Epidermal melanocyte (primary cell): ENCODE measurements at regions not wholly inside any gene's neighbourhood (a gene's known extent, or its start where the extent isn't known, plus 50 kb on each side); places are given as distances from the start of the nearest gene placed in this dataset.

Experiments used
- DNase-seq: peaks from one replicate; pipeline ENCODE4 v3.0.0; 2011; ENCODE audit warnings: low spot score; ENCODE audit not compliant: insufficient read length

DNA sequence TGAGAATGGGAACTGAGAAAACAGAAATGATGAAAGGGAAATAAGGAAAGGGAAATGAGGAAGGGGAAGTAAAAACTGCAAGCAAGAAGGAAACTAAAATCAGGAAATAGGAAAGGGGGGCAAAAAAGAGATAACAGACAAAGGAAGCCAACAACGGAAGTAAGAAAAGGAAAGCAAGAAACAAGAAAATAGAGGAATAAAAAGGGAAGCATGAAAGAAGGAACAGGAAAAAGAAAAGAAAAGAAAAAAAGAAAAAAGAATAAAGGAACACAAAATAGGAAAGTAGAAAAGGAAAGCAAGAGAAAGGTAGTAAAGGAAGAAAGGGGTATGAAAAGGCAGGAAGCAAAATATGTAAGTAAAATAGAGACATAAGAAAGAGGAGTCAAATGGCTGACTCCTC is 241.2 kb upstream of the NCKAP5 start:
- no peak for DNase-seq

DNA sequence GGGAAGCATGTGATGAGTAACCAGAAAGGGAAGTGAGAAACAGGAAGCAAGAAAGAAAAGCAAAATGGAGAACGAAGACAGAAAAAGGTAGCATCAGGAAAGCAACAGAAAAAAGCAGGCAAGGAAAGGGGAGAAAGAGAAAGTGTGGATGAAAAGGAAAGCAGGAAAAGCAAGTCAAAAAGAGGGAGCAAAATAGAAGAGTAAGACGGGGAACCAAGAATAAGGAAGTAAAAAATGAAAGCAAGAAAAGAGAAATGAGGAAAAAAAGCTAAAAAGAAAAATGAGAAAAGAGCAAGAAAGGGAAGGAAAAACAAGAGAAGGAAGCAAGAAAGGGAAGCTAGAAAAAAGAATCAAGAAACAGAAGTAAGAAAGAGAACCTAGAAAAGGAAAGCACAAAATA is 242.3 kb upstream of the NCKAP5 start:
- no peak for DNase-seq

DNA sequence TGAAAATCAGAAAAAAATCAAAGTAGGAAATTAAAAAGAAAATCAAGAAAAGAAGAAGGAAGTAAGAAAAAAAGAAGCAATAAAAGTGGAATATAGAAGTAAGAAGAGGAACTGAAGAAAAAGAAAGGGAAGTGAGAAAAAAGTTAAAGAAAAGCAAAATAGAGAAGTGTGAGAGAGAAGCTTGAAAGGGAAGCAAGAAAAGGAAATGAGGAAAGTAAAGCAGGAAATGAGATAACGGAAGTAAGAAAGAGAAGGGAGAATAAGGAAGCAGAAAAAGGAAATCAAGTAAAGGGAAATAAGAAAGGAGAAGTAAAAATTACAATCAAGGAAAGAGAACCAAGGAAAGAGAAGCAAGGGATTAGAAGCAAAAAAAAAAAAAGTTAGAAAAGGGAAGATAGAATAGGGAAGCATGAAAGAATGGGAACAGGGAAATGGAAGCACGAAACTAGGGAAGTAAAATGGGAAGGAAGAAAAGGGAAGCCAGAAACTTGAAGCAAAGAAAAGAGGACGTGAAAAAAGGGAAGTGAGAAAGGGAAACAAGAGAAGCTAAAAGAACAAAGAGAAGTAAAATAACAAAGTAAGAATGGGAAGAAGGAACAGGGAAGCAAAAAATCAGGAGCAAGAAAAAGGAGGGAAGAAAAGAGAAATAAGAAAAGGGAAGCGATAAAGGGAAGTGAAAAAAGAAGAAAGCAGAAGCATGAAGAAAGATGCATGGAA is 243.3 kb upstream of the NCKAP5 start:
- DNase-seq: no peak

DNA sequence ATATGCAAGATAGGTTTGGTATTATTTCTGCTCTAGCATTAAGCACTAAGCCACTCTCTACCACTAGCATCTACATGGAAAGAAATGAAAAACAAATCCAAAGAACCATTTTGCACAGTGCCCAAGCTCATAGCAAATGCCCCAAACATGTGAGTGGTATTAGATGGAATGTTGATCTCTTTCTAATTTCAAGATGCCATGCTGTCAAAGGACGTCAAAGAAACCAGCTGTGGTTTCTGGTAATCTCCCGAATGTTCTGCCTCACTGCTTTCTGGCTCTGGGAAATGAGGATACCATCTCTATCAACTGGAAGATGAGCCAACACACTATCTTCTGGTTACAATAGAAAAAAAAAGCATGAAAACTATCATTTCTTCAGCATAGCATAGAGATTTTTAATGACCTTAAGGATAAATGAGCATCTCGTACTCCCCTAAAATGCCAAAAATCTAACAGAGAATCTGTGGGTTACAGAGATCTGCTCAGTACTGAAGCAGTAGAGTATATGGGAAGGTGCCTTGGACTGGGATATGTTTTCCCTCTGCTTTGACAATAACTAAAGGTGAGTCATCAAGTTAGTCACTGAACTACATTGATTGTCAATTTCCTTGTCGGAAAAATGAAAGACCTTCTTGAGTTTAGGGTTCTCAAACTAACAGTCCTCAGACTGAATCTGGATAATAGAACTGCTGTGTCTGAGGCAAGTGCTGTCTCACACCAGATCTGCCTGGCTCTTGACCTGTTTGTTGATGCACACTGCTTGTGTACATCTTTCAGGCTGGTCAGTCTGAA is 244.8 kb upstream of the NCKAP5 start:
- no peak for DNase-seq

DNA sequence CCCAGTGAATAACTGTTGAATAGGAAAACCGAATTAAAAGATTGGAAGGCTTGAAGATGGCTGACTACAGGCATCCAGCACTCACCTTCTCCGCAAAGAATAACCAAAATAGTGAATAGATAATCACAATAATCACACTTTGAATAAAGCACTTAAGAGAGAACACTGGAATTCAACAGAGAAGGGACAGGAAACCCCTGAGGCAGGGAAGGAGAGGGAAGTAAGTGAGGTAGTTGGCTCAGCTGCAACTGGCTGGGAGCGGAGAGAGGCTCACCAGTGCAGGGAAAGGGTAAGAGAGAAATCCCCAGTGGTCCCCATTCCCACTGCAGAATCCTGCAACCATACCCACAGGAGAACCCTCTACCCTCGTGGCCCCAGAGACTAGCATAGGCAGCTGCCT is 246.6 kb upstream of the NCKAP5 start:
- no peak for DNase-seq

DNA sequence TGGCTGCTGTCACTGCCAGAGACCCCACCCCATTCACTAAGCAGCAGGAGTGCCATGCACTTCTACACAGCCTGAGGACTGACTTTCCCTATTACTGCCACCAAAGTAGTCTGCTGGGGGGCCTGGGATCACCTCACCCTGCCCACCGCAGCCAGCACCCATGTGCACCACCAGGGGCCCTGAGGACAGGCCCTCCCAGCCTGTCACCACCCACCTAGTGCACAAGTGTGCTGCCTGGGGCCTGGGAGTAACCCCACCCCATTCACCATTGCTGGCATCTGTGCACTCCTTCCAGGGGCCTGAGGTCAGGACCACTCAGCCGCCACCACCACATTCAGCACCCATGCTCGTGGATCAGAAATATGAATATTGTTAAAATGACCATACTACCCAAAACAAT is 247.8 kb upstream of the NCKAP5 start:
- no peak for DNase-seq

DNA sequence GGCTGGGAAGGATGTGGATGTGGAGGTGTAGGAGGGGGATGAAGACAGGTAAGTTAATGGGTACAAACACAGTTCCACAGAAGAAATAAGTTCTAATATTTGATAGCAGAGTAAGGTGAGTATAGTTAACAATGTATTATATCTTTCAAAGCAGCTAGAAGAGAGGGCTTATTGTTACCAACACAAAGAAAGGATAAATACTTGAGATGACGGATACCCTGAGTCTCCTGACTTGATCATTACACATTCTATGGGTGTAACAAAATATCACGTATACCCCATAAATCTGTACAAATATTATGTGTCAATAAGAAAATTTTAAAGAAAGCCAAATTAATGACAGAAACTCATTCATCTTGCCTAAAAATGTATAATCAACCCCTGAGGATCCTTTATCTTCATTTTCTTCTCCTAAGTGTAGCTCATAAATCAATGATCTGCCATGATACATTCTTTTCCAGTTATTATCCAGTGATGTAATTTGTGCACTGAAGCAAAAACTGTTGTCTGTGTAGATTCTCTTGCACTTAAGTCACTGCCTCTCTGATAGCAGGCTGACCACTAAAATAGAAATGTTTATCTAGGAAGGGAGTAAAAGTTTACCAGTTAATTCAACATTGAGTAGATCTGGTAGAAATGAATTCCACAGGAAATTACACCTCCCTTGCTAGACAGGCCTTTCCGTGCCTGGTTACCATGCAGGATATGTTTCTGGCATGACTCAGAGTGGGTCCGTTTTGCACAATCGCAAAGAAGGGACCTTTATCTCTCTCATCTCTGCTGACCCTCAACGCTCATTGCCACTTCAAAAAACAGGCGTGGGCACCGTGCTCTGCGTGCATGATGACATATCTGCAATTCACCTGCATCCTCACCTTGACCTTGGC is 249.7 kb upstream of the NCKAP5 start:
- DNase-seq: no peak

DNA sequence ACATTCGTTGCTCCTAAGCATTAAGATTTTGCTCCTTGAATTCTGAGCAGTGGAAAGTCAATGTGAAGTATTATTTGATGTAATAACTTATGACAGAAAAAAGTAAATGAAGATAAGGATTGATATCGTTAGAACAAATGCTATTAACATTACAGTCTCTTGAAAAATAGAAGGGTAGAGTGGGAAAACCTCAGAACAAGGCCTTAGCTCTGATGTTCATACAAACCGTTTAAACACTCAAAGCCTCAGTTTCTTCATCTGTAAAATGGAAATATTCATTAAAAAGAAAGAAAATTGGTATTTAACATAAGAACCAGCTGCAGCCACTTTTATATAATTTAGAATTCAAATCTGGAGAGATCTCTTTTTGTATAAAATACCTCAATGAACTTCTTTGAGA is 250.4 kb upstream of the NCKAP5 start:
- DNase-seq: no peak

DNA sequence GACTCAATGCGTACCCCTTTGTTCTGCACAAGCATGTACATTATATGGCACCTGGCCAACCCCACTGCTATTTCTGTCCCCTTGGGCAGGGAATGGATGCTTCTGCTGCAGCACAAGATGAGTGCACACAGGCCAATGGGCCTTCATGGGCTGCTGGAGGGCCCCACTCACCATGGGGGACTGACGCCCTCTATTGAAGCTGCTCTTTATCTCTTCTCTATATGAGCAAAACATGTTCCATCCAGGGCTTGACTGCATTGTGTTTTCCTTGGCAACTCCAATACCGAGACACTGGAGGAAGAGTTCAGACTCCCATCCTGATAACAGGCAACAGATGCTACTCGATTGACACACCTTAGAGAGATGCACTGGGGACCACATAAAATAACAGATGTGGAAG is 251.6 kb upstream of the NCKAP5 start:
- DNase-seq: no peak

DNA sequence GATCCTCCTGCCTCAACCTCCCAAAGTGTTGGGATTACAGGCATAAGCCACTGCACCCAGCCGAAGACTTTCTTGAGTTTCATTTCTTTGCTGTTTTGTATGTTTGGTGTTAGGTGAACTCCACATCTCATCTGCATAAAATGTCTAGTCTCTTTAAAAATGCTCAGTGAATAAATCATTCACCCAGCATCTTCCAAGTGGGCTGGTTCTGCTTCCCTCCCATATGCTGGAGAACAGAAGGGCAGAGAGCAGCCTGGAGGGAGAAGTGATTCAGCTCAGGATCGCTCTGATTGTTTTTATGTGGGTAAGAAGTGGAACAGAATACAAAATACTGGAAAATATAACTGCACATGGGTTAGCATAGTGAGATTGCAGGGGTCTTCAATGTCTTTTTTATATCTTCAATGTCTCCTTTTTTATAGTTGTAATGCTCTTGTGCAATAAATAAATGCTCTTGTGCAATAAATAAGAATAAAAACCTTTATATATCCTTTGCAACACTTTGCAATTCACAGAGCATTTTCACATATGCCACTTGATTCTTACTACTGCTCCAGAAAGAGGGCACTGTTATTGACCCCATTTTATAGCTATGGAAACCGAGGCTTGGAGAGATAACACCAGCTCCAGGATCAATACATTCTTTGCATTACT is 253.0 kb upstream of the NCKAP5 start:
- DNase-seq: no peak

DNA sequence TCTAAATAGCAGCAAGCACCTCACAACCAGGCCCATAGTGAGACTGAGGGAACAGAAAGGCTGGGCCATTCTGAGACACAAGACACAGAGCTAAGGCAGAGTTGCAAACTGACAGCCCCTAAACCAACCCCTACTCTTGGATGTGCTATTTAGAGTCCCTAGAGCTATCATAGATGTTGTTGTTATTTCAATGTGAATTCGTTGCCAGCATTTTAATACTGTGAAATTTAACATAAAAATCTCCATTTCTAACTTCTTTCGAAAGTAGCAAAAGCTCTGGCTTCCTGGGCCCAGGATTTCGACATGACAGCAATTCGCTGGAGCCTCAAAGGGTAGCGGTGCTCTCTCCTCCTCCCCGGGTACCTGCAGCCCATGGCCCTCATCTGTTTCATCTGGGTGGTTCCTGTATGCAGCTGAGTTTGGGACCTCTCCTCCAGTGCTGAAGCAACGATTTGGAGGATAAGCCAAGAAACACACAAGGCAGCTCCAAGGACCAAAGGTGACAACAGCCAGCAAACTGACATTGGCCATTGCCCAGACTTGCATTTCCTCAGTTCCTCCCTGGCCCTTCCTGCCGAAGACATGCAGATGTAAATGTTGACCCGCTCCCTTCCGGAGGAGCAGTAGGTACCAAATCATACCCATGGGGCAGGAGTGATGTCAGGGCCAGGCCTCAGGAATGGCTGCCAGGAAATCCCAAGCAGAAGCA is 254.4 kb upstream of the NCKAP5 start:
- no peak for DNase-seq

DNA sequence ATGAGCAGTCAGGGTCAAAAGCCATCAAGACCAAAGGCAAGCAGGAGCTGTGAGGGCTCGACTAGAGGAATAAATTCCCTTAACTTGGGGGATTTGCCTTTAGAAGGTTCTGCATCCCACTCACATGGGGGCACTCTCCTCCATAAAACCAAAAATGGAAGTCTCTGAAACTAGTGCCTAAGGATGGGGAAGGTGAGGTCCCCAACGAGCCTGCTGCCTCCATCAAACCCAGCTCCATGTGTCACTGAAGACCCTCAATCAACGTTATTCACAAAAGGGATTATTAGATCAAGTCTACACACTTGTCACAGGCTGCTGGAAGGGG is 254.9 kb upstream of the NCKAP5 start:
- DNase-seq: no peak

DNA sequence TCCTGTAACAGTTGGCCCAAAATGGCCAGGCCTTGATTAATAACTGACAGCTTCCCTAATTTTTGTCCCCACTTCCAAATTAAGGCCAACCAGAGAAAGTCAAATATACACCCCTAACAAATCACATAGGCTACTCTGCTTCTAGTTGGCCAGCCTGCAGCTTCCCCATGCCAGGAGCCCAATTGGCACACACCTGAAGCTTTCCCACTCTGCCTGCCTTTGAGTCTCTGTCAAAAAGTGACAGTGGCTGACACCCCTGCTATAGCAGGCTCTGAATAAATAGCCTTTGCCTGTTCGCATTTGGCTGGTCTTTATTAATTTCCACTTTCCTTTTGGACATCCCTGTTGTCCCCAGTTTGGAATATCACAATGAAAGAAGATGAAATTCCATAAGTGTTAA is 256.6 kb upstream of the NCKAP5 start:
- no peak for DNase-seq

DNA sequence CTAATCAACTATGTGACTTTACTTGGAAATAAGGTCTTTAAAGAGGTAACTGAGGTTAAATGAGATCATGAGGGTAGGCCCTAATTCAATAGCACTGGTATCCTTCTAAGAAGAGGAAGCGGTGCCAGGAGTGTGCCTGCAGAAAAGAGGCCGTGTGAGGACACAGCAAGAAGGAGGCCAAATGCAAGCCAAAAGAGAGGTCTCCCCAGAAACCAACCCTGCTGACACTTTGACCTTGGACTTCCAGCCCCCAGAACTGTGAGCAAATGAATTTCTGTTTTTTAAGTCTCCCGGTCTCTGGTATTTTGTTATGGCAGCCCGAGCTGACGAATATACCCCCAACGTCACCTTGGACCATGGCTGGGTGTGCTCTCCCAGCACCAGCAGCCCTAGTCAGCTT is 257.5 kb upstream of the NCKAP5 start:
- no peak for DNase-seq

DNA sequence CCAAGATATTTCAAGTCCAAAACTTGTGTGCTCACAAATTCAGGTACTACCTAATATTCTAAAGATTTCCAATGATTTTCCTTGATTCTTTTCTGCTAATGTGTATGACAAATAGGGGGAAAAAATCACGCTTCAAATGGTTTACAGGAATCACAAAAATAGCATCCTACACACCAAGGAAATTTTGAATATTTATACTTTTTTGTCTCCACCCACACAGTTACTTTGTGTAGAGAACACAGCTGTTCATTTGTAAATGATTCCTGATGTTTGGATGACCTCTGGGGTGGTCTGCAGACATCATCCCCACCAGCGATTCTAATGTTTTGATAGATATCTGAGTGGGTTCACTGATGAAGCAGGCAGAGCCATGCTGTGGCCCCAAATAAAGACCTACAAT is 260.6 kb upstream of the NCKAP5 start:
- no peak for DNase-seq

DNA sequence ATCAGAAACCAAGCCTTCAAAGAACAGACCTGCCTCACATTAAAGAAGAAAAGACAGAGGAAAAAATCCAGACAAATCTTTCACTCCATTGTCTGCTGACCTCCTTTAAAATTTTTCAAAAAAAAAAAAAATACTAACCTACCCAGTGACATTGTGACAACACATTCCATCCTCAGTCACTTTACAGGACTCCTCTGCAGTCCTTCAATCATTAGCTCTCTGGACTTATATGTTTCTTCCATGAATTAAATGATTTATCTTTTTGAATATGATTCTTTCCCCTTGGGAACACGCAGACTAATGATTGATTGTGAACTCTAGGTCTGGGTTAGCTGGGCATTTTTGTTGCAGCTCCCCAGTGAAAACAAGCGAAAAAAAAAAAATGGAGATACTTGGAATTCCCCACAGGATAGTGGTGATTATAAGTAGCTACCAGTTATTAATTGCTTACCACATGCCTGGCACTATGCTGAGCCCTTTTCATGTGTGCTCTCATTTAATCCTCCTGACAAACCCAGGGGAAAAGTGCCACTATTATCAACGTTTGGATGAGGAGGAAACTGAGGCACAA is 261.3 kb upstream of the NCKAP5 start:
- no peak for DNase-seq

DNA sequence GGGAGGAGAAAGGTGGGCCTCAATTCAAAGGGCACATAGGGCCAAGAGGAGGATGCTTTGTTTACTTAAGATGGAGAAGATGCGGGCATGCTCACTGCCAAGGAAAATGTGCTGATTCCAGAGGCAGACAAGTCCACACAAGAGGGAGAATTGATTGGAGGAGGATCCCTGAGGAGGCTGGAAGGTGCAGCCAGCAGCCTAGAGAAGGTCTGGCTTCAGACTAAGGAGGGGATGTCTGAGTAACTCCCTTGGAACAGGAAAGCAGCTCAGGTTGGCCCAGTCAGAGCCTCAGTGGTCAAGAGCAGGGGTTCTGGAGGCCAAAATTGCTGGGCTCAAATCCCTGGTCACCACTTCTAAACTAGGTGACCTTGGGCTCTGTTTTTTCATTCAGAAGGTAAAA is 265.5 kb upstream of the NCKAP5 start:
- DNase-seq: no peak

DNA sequence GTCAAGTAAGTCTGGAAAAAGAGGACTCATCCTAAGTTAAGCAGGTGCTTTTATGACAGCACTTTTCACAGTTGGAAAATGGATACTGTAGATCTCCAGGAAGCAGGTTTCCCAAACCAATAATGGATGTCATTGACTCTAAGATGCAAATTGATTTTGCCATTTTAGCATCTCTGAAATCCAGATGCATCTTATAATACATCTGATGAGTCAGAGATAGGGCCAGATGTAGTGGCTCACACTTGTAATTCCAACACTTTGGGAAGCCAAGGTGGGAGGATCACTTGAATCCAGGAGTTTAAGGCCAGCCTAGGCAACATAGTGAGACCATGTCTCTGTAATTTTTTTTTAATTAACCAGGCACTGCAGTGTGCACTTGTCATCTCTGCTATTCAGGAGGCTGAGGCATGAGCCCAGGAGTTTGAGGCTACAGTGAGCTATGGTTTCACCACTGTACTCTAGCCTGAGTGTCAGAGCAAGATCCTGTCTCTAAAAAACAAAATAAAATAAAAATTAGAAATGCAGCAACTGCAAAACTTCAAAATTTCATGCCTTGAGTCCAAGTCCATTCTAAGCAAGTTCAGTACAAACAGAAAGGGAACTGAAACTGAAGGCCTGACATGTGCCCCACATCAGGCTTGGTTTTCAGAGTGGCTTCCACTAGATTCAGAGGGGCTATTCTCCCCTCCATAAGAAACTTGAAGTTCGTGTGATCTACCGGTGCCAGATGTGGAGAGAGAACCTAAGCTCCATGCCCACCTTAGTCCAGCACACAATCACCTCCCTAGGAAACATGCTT is 267.8 kb upstream of the NCKAP5 start:
- DNase-seq: no peak

DNA sequence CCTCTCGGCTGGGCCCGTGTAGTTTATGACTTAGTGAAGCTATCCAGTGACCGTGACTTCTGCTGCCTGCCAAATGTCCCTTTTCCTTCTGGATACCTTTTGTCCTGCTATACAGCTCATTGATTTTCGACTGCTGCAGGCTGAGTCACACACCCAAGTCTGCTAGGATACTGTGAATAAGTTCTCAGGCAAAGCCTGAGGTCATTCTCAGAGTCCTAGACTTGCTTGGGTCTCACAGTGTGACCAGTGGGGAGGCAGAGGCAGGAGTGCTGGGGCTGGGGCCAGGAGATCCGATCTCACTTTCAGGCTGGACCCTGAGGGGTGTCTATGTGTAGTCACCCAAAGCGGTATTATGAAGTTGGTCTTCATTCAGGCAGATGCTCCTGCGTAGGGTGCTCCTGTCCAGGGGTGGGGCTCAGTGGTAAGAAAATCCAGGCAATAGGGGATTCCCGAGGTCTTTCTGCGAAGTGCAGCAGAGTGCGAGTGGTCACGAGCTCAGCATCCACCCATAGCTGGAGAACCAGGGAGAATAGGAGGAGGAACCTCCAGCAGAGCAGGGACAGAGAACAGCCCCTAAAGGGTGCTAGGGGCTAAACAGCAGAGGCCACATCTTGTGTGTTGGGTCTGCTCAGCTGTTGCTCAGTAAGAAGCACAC is 268.6 kb upstream of the NCKAP5 start:
- DNase-seq: no peak
